Bone marrow (tissue), 2 donors: ENCODE measurements at regions not wholly inside any gene's neighbourhood (a gene's known extent, or its start where the extent isn't known, plus 50 kb on each side); places are given as distances from the start of the nearest gene placed in this dataset.
"Not testable (repeated sequence)": the region's sequence is repeated elsewhere in the genome, so short reads cannot be mapped to it uniquely, and the experiment has no call there.

ENCODE experiments used
- DNase-seq, 2 donors: peaks; one replicate each; lab custom pipeline; 2025; lab: John Stamatoyannopoulos, UW

GRCh38 chr4:118502967-118503366 is 150.2 kb upstream of the PRSS12 start:
- DNase-seq, result not testable (repeated sequence)

GRCh38 chr4:118504927-118505326 is 152.1 kb upstream of the PRSS12 start:
- DNase-seq, result not testable (repeated sequence)

- not testable (repeated sequence) for DNase-seq
Observed at GRCh38 chr4:118505491-118505890, 152.7 kb upstream of the PRSS12 start.

GRCh38 chr4:118512870-118513269 is 160.1 kb upstream of the PRSS12 start:
- not testable (repeated sequence) for DNase-seq

GRCh38 chr4:118514332-118514731 is 161.5 kb upstream of the PRSS12 start:
- not testable (repeated sequence) for DNase-seq

GRCh38 chr4:118516107-118516506 is 163.3 kb upstream of the PRSS12 start:
- not testable (repeated sequence) for DNase-seq

- DNase-seq, result not testable (repeated sequence)
Observed at GRCh38 chr4:118530107-118530506, 155.1 kb upstream of the METTL14 start.

- not testable (repeated sequence) for DNase-seq
Observed at GRCh38 chr4:118531947-118532346, 153.2 kb upstream of the METTL14 start.

- DNase-seq, result not testable (repeated sequence)
Observed at GRCh38 chr4:118535788-118536187, 149.4 kb upstream of the METTL14 start.

GRCh38 chr4:118539412-118540077 is 145.6 kb upstream of the METTL14 start:
- DNase-seq, result peak in 1 of 2 donors; percentile 1

GRCh38 chr4:118556576-118556975 is 128.6 kb upstream of the METTL14 start:
- DNase-seq, result not testable (repeated sequence)

- DNase-seq, result no peak
Observed at GRCh38 chr4:118557298-118557851, 127.8 kb upstream of the METTL14 start.

- not testable (repeated sequence) for DNase-seq
Observed at GRCh38 chr4:118558188-118558587, 127.0 kb upstream of the METTL14 start.

GRCh38 chr4:118561559-118561958 is 123.6 kb upstream of the METTL14 start:
- DNase-seq, result not testable (repeated sequence)

- not testable (repeated sequence) for DNase-seq
Observed at GRCh38 chr4:118566003-118566513, 119.1 kb upstream of the METTL14 start.

- DNase-seq, result not testable (repeated sequence)
Observed at GRCh38 chr4:118572991-118573390, 112.2 kb upstream of the METTL14 start.

- not testable (repeated sequence) for DNase-seq
Observed at GRCh38 chr4:118574251-118574913, 110.8 kb upstream of the METTL14 start.

GRCh38 chr4:118575057-118575456 is 110.1 kb upstream of the METTL14 start:
- DNase-seq, result not testable (repeated sequence)

GRCh38 chr4:118575726-118576125 is 109.5 kb upstream of the METTL14 start:
- DNase-seq, result not testable (repeated sequence)

- not testable (repeated sequence) for DNase-seq
Observed at GRCh38 chr4:118576709-118577219, 108.4 kb upstream of the METTL14 start.

GRCh38 chr4:118585015-118585414 is 100.2 kb upstream of the METTL14 start:
- DNase-seq, result no peak

- DNase-seq, result no peak
Observed at GRCh38 chr4:118586357-118586790, 98.8 kb upstream of the METTL14 start.
